HEK293 (cell line): ENCODE measurements at regions not wholly inside any gene's neighbourhood (a gene's known extent, or its start where the extent isn't known, plus 50 kb on each side); places are given as distances from the start of the nearest gene placed in this dataset.

Experiments used
- CTCF ChIA-PET: fragments of 350-600 bp; formaldehyde crosslinking; extraction: SDS; loops from one replicate; lab custom pipeline; 2021; ENCODE audit warnings: antibody characterized with exemption; lab: Yijun Ruan, JAX
- POLR2A ChIA-PET: fragments of 300-600 bp; formaldehyde crosslinking; extraction: SDS; loops from one replicate; lab custom pipeline; 2020; ENCODE audit warnings: antibody characterized with exemption, inconsistent platforms; lab: Yijun Ruan, JAX
- H3K27ac ChIP-seq: fragments of 200-500 bp; sonication (Bioruptor generic); 2 replicates; pipeline ENCODE4 v1.5.1; 2014; ENCODE audit warnings: low read depth, low read length, control low read depth, inconsistent platforms; ENCODE audit errors: extremely low read depth
- H3K36me3 ChIP-seq, 2 experiments: fragments of 200-500 bp in 1 of 2; sonication (Bioruptor generic) in 1 of 2; 1 replicate in 1 of 2; 2 replicates in 1 of 2; pipeline ENCODE4 v1.5.1; 2014 to 2017; ENCODE audit warnings: inconsistent platforms in 2 of 2, low read length in 2 of 2; ENCODE audit not compliant: control insufficient read depth in 2 of 2, insufficient read depth in 1 of 2
- H3K4me1 ChIP-seq: fragments of 200-500 bp; sonication (Bioruptor generic); 2 replicates; pipeline ENCODE4 v1.5.1; 2014; ENCODE audit warnings: mild to moderate bottlenecking, low read length, inconsistent platforms; ENCODE audit not compliant: control insufficient read depth, insufficient read depth
- H3K4me3 ChIP-seq: 2 replicates; pipeline ENCODE4 v1.5.1; 2011; ENCODE audit warnings: low read depth, mild to moderate bottlenecking, control low read depth, low read length, moderate library complexity
- H3K9me3 ChIP-seq: fragments of 200-500 bp; sonication (Bioruptor generic); 2 replicates; pipeline ENCODE4 v1.5.1; 2014; ENCODE audit warnings: low read depth, low read length, inconsistent platforms; ENCODE audit not compliant: control insufficient read depth, insufficient read depth
- GLIS1 ChIP-seq: fragments of 450-650 bp; formaldehyde crosslinking; IDR thresholded peaks from 2 replicates; pipeline ENCODE4 v1.5.1; 2016; ENCODE audit warnings: missing biosample characterization, missing genetic modification characterization
- REPIN1 ChIP-seq: fragments of 450-650 bp; formaldehyde crosslinking; IDR thresholded peaks from 2 replicates; pipeline ENCODE4 v1.5.1; 2017; ENCODE audit warnings: missing biosample characterization, missing genetic modification characterization, low read depth
- SCRT2 ChIP-seq: fragments of 450-650 bp; formaldehyde crosslinking; IDR thresholded peaks from 2 replicates; pipeline ENCODE4 v1.5.1; 2016; ENCODE audit warnings: missing biosample characterization, missing genetic modification characterization
- TCF7L2 ChIP-seq: IDR thresholded peaks from 2 replicates; pipeline ENCODE4 v1.6.1; 2011; ENCODE audit warnings: low read depth, mild to moderate bottlenecking, inconsistent platforms, low read length, moderate library complexity, borderline replicate concordance
- ZBTB7A ChIP-seq: fragments of 450-650 bp; formaldehyde crosslinking; IDR thresholded peaks from 2 replicates; pipeline ENCODE4 v1.5.1; 2016; ENCODE audit warnings: low read depth, missing biosample characterization, missing genetic modification characterization
- ZFP37 ChIP-seq: fragments of 450-650 bp; formaldehyde crosslinking; IDR thresholded peaks from 2 replicates; pipeline ENCODE4 v1.5.1; 2016; ENCODE audit warnings: missing biosample characterization, missing genetic modification characterization
- ZNF146 ChIP-seq: fragments of 450-650 bp; formaldehyde crosslinking; IDR thresholded peaks from 2 replicates; pipeline ENCODE4 v1.5.1; 2016; ENCODE audit warnings: missing biosample characterization, missing genetic modification characterization
- ZNF169 ChIP-seq: fragments of 450-650 bp; formaldehyde crosslinking; IDR thresholded peaks from 2 replicates; pipeline ENCODE4 v1.5.1; 2016; ENCODE audit warnings: missing biosample characterization, missing genetic modification characterization
- ZNF274 ChIP-seq, 2 experiments: fragments of 200-500 bp in 1 of 2; fragments of 450-650 bp in 1 of 2; sonication (Bioruptor generic) in 1 of 2; formaldehyde crosslinking in 1 of 2; IDR thresholded peaks; 2 replicates each; pipeline versions ENCODE4 v1.5.1 to v1.6.1; 2014 to 2016; ENCODE audit warnings: borderline replicate concordance in 1 of 2, inconsistent platforms in 1 of 2, low read length in 1 of 2, missing biosample characterization in 1 of 2, missing genetic modification characterization in 1 of 2
- ZNF292 ChIP-seq: fragments of 450-650 bp; formaldehyde crosslinking; IDR thresholded peaks from 2 replicates; pipeline ENCODE4 v1.5.1; 2016; ENCODE audit warnings: low read depth, missing biosample characterization, missing genetic modification characterization, borderline replicate concordance
- ZNF391 ChIP-seq: fragments of 450-650 bp; formaldehyde crosslinking; IDR thresholded peaks from 2 replicates; pipeline ENCODE4 v1.5.1; 2016; ENCODE audit warnings: low read depth, missing biosample characterization, missing genetic modification characterization, borderline replicate concordance
- ZNF426 ChIP-seq: fragments of 450-650 bp; formaldehyde crosslinking; IDR thresholded peaks from 2 replicates; pipeline ENCODE4 v1.5.1; 2017; ENCODE audit warnings: missing biosample characterization, missing genetic modification characterization, mild to moderate bottlenecking, inconsistent platforms, moderate library complexity
- ZNF510 ChIP-seq: fragments of 450-650 bp; formaldehyde crosslinking; IDR thresholded peaks from 2 replicates; pipeline ENCODE4 v1.5.1; 2018; ENCODE audit warnings: mild to moderate bottlenecking, missing genetic modification characterization, missing biosample characterization; ENCODE audit not compliant: insufficient replicate concordance
- ZNF529 ChIP-seq: fragments of 450-650 bp; formaldehyde crosslinking; IDR thresholded peaks from 2 replicates; pipeline ENCODE4 v1.5.1; 2017; ENCODE audit warnings: missing genetic modification characterization, missing biosample characterization; ENCODE audit not compliant: insufficient replicate concordance
- ZNF544 ChIP-seq: fragments of 450-650 bp; formaldehyde crosslinking; IDR thresholded peaks from 2 replicates; pipeline ENCODE4 v1.5.0; 2017; ENCODE audit warnings: missing biosample characterization, missing genetic modification characterization
- ZNF548 ChIP-seq: fragments of 450-650 bp; formaldehyde crosslinking; IDR thresholded peaks from 2 replicates; pipeline ENCODE4 v1.5.1; 2016; ENCODE audit warnings: missing biosample characterization, missing genetic modification characterization
- ZNF561 ChIP-seq: fragments of 450-650 bp; IDR thresholded peaks from 2 replicates; pipeline ENCODE4 v1.5.1; 2018; ENCODE audit warnings: missing biosample characterization, missing genetic modification characterization, borderline replicate concordance
- ZNF610 ChIP-seq: fragments of 450-650 bp; formaldehyde crosslinking; IDR thresholded peaks from 2 replicates; pipeline ENCODE4 v1.5.1; 2016; ENCODE audit warnings: missing biosample characterization, missing genetic modification characterization, borderline replicate concordance
- ZNF624 ChIP-seq: fragments of 450-650 bp; formaldehyde crosslinking; IDR thresholded peaks from 2 replicates; pipeline ENCODE4 v1.5.1; 2017; ENCODE audit warnings: missing biosample characterization, missing genetic modification characterization
- ZNF629 ChIP-seq: fragments of 450-650 bp; formaldehyde crosslinking; IDR thresholded peaks from 2 replicates; pipeline ENCODE4 v1.5.1; 2017; ENCODE audit warnings: missing biosample characterization, missing genetic modification characterization
- ZNF654 ChIP-seq: fragments of 450-650 bp; formaldehyde crosslinking; IDR thresholded peaks from 2 replicates; pipeline ENCODE4 v1.5.1; 2016; ENCODE audit warnings: low read depth, missing biosample characterization, missing genetic modification characterization
- ZNF707 ChIP-seq: fragments of 450-650 bp; formaldehyde crosslinking; IDR thresholded peaks from 2 replicates; pipeline ENCODE4 v1.5.1; 2016; ENCODE audit warnings: missing biosample characterization, missing genetic modification characterization
- ZNF791 ChIP-seq: fragments of 450-650 bp; formaldehyde crosslinking; IDR thresholded peaks from 2 replicates; pipeline ENCODE4 v1.5.1; 2016; ENCODE audit warnings: missing biosample characterization, missing genetic modification characterization
- TF ChIP-seq, protein P1 (sequence below): fragments of 450-650 bp; formaldehyde crosslinking; IDR thresholded peaks from 2 replicates; pipeline ENCODE4 v1.5.1; 2017; ENCODE audit warnings: missing biosample characterization, missing genetic modification characterization
- TF ChIP-seq, protein P2 (sequence below): fragments of 450-650 bp; formaldehyde crosslinking; IDR thresholded peaks from 2 replicates; pipeline ENCODE4 v1.5.1; 2016; ENCODE audit warnings: missing biosample characterization, missing genetic modification characterization
- TF ChIP-seq, protein P3 (sequence below): fragments of 450-650 bp; formaldehyde crosslinking; IDR thresholded peaks from 2 replicates; pipeline ENCODE4 v1.5.1; 2016; ENCODE audit warnings: missing biosample characterization, missing genetic modification characterization, low read depth

DNA sequence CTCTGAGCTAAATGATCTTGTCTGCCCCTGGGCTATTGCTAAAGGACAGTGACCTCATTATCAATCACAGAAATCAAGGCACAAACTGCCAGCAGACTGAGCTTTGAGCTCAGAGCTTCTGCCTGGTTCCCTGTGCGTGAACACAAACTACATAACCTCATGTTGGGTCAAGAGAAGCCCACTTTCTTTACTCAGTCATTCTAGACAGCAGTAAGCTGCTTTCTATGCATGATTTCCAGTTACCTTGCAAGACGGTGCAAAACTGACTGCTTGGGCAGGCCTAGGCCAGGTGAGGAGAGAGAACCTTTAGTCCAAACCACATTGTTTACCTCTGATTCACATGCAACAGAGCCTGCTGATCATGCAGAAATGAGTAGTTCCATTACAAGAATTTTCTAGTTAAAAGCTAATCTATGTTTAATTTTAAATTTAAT, 75.1 kb downstream of the ARRDC4 start:
- H3K9me3 ChIP-seq = no peaks in the 10 kb centered on the region
- H3K36me3 ChIP-seq = no peaks in the 10 kb centered on the region; a peak in 1 of 3 replicates
- ChIA-PET POLR2A (no interaction called here), CTCF (no interaction called here)
- no peaks in the 10 kb centered on the region for H3K4me1 ChIP-seq
- TF ChIP-seq TCF7L2 = no peak
- TF ChIP-seq ZNF391 = no peak
- no peak for TF ChIP-seq ZNF561 (tag by site-specific recombination)
- TF ChIP-seq, protein P1, sequence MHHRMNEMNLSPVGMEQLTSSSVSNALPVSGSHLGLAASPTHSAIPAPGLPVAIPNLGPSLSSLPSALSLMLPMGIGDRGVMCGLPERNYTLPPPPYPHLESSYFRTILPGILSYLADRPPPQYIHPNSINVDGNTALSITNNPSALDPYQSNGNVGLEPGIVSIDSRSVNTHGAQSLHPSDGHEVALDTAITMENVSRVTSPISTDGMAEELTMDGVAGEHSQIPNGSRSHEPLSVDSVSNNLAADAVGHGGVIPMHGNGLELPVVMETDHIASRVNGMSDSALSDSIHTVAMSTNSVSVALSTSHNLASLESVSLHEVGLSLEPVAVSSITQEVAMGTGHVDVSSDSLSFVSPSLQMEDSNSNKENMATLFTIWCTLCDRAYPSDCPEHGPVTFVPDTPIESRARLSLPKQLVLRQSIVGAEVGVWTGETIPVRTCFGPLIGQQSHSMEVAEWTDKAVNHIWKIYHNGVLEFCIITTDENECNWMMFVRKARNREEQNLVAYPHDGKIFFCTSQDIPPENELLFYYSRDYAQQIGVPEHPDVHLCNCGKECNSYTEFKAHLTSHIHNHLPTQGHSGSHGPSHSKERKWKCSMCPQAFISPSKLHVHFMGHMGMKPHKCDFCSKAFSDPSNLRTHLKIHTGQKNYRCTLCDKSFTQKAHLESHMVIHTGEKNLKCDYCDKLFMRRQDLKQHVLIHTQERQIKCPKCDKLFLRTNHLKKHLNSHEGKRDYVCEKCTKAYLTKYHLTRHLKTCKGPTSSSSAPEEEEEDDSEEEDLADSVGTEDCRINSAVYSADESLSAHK (tag by site-specific recombination) = no peak
- H3K4me3 ChIP-seq = no peak overlapping the region
- H3K27ac ChIP-seq = no peak overlapping the region

DNA sequence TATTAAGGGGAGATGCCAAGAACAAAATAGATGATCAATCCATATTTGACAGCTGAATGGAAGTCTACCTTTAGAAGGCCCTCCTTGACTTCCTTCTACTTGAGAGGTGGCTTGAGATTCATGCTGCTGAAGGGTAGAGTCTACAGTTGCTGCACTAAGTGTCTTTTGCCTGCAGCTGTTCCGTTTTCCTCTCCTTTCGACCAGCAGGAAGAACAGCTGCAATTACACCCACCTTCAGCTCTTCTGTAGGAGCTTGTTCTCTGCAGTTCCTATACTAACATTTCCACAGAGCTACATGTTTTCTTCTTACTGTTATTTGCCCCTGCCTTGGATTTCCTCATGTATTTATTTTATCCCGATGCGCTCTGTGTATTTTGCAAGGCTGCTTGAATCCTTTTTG, 79.1 kb downstream of the ARRDC4 start:
- Histone ChIP-seq H3K27ac (no peak overlapping the region), H3K4me1 (no peaks in the 10 kb centered on the region), H3K4me3 (no peak overlapping the region), H3K36me3 (no peaks in the 10 kb centered on the region), H3K9me3 (no peaks in the 10 kb centered on the region)
- CTCF ChIA-PET = no interaction called here
- POLR2A ChIA-PET = no interaction called here
- TF ChIP-seq, protein P2, sequence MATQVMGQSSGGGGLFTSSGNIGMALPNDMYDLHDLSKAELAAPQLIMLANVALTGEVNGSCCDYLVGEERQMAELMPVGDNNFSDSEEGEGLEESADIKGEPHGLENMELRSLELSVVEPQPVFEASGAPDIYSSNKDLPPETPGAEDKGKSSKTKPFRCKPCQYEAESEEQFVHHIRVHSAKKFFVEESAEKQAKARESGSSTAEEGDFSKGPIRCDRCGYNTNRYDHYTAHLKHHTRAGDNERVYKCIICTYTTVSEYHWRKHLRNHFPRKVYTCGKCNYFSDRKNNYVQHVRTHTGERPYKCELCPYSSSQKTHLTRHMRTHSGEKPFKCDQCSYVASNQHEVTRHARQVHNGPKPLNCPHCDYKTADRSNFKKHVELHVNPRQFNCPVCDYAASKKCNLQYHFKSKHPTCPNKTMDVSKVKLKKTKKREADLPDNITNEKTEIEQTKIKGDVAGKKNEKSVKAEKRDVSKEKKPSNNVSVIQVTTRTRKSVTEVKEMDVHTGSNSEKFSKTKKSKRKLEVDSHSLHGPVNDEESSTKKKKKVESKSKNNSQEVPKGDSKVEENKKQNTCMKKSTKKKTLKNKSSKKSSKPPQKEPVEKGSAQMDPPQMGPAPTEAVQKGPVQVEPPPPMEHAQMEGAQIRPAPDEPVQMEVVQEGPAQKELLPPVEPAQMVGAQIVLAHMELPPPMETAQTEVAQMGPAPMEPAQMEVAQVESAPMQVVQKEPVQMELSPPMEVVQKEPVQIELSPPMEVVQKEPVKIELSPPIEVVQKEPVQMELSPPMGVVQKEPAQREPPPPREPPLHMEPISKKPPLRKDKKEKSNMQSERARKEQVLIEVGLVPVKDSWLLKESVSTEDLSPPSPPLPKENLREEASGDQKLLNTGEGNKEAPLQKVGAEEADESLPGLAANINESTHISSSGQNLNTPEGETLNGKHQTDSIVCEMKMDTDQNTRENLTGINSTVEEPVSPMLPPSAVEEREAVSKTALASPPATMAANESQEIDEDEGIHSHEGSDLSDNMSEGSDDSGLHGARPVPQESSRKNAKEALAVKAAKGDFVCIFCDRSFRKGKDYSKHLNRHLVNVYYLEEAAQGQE = no peak
- TF ChIP-seq ZNF548 (tag by site-specific recombination) (no peak), ZNF610 (no peak), ZNF169 (tag by site-specific recombination) (no peak), ZNF510 (tag by site-specific recombination) (no peak), ZFP37 (tag by site-specific recombination) (no peak), ZNF292 (tag by site-specific recombination) (no peak), ZNF791 (no peak), ZNF274 (IDR thresholded peaks at IDR 0.05; ENCODE audit: low read length) (no peak), ZNF274 (tag by site-specific recombination; IDR thresholded peaks at IDR 0.05; ENCODE audit: borderline replicate concordance) (no peak)

DNA sequence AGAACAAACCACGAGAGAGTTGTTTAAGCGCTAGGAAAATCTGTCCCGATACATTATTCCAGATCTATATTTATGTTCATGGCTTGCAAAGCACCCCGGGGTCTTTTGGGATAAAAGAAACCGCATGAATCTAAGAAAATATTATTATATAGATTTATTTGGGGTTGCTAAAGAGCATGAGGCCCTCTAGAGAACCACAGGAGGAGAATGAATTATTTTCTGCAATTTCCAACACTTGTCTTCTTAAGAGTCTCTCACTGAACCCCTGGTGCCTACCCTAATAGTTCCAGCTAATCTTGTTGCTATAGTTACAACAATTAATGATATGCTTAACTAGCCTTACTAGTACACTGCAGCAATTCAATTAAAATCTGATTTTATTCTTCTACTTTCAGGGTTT, 79.6 kb downstream of the ARRDC4 start:
- ChIA-PET CTCF (no interaction called here), POLR2A (no interaction called here)
- no peaks in the 10 kb centered on the region for H3K36me3 ChIP-seq
- no peaks in the 10 kb centered on the region for H3K9me3 ChIP-seq
- H3K4me1 ChIP-seq = no peaks in the 10 kb centered on the region
- no peak overlapping the region for H3K4me3 ChIP-seq
- H3K27ac ChIP-seq = no peak overlapping the region
- TF ChIP-seq ZNF707 (tag by site-specific recombination) (no peak), GLIS1 (tag by site-specific recombination) (no peak), ZNF544 (tag by site-specific recombination) (no peak), ZNF529 (tag by site-specific recombination) (no peak), ZBTB7A (tag by site-specific recombination) (no peak), ZNF426 (tag by site-specific recombination) (no peak), ZNF146 (tag by site-specific recombination) (no peak), SCRT2 (no peak), ZNF654 (tag by site-specific recombination) (no peak), ZNF629 (no peak), REPIN1 (tag by site-specific recombination) (no peak), ZNF624 (no peak)
- TF ChIP-seq, protein P3, sequence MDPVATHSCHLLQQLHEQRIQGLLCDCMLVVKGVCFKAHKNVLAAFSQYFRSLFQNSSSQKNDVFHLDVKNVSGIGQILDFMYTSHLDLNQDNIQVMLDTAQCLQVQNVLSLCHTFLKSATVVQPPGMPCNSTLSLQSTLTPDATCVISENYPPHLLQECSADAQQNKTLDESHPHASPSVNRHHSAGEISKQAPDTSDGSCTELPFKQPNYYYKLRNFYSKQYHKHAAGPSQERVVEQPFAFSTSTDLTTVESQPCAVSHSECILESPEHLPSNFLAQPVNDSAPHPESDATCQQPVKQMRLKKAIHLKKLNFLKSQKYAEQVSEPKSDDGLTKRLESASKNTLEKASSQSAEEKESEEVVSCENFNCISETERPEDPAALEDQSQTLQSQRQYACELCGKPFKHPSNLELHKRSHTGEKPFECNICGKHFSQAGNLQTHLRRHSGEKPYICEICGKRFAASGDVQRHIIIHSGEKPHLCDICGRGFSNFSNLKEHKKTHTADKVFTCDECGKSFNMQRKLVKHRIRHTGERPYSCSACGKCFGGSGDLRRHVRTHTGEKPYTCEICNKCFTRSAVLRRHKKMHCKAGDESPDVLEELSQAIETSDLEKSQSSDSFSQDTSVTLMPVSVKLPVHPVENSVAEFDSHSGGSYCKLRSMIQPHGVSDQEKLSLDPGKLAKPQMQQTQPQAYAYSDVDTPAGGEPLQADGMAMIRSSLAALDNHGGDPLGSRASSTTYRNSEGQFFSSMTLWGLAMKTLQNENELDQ = no peak
